ENCODE measurements at regions not wholly inside any gene's neighbourhood (a gene's known extent, or its start where the extent isn't known, plus 50 kb on each side); places are given as distances from the start of the nearest gene placed in this dataset.

DNA sequence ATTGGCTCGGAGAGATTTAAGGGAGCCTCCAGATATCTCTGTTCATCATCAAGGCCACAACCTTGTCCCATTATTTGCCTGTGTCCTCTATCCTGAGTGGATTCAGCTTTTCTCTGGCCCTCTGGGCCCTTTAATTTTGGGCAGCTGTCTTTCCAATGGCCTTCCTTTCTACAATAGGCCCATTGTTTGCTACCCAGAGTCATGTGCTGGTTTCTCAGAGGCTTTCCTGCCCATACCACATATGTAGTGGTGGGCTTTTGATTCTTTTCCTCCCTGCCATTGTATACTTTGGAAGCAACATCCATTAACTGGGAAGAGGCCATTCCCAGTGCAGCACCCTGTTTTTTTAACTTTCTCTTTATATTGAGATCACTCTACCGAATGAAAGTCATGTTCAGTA lies 233.9 kb upstream of the SGCD start:
- no peak for TF ChIP-seq CSDC2 (CRISPR knock-in tag; IDR thresholded peaks at IDR 0.05)
- no peak for TF ChIP-seq PPARA (CRISPR knock-in tag; IDR thresholded peaks at IDR 0.05; ENCODE audit: borderline replicate concordance)
- ATAC-seq: no peak

DNA sequence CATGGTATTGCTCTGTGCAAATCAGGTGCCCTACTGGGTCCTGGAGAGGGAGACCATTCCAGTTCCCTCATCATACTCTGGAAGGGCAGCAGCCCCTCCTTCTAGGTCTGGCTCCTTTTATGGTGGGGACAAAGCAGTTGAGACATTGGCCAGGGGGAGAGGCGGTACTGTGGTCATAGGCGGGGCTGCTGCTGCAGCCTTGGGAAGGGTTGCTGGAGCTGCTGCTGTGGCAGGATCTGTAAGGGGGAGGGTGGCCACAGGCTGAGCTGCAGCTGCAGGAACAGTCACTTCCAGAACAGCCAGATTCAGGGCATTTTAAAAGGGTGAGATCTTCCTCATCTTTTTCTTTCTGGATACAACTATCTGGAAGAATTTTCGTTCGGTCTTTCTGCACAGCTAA lies 233.0 kb upstream of the SGCD start:
- no peak for ATAC-seq
- TF ChIP-seq POU6F1 (CRISPR knock-in tag; IDR thresholded peaks at IDR 0.05; ENCODE audit: borderline replicate concordance, low read depth) (no peak), GLIS3 (CRISPR knock-in tag; IDR thresholded peaks at IDR 0.05) (no peak), BACH2 (CRISPR knock-in tag; IDR thresholded peaks at IDR 0.05; ENCODE audit: borderline replicate concordance) (no peak), ZNF70 (CRISPR knock-in tag; IDR thresholded peaks at IDR 0.05) (no peak), RARB (CRISPR knock-in tag; IDR thresholded peaks at IDR 0.05) (no peak), ISL1 (CRISPR knock-in tag; IDR thresholded peaks at IDR 0.05) (no peak), ZNF565 (CRISPR knock-in tag; conservative IDR thresholded peaks at IDR 0.05; ENCODE audit: low read depth) (no peak), SNAI2 (CRISPR knock-in tag; IDR thresholded peaks at IDR 0.05) (no peak), TOX (CRISPR knock-in tag; IDR thresholded peaks at IDR 0.05; ENCODE audit: borderline replicate concordance) (no peak), CSDC2 (CRISPR knock-in tag; IDR thresholded peaks at IDR 0.05) (no peak), TCF4 (CRISPR knock-in tag; IDR thresholded peaks at IDR 0.05; ENCODE audit: borderline replicate concordance) (no peak), ZC3H10 (CRISPR knock-in tag; IDR thresholded peaks at IDR 0.05) (no peak), ZFP3 (CRISPR knock-in tag; IDR thresholded peaks at IDR 0.05) (no peak), PPARA (CRISPR knock-in tag; IDR thresholded peaks at IDR 0.05; ENCODE audit: borderline replicate concordance) (no peak), ESRRG (CRISPR knock-in tag; IDR thresholded peaks at IDR 0.05) (no peak), OSR1 (CRISPR knock-in tag; IDR thresholded peaks at IDR 0.05) (no peak)
- TF ChIP-seq, protein P1, sequence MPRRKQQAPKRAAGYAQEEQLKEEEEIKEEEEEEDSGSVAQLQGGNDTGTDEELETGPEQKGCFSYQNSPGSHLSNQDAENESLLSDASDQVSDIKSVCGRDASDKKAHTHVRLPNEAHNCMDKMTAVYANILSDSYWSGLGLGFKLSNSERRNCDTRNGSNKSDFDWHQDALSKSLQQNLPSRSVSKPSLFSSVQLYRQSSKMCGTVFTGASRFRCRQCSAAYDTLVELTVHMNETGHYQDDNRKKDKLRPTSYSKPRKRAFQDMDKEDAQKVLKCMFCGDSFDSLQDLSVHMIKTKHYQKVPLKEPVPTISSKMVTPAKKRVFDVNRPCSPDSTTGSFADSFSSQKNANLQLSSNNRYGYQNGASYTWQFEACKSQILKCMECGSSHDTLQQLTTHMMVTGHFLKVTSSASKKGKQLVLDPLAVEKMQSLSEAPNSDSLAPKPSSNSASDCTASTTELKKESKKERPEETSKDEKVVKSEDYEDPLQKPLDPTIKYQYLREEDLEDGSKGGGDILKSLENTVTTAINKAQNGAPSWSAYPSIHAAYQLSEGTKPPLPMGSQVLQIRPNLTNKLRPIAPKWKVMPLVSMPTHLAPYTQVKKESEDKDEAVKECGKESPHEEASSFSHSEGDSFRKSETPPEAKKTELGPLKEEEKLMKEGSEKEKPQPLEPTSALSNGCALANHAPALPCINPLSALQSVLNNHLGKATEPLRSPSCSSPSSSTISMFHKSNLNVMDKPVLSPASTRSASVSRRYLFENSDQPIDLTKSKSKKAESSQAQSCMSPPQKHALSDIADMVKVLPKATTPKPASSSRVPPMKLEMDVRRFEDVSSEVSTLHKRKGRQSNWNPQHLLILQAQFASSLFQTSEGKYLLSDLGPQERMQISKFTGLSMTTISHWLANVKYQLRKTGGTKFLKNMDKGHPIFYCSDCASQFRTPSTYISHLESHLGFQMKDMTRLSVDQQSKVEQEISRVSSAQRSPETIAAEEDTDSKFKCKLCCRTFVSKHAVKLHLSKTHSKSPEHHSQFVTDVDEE (CRISPR knock-in tag; IDR thresholded peaks at IDR 0.05): no peak
- TF ChIP-seq, protein P2, sequence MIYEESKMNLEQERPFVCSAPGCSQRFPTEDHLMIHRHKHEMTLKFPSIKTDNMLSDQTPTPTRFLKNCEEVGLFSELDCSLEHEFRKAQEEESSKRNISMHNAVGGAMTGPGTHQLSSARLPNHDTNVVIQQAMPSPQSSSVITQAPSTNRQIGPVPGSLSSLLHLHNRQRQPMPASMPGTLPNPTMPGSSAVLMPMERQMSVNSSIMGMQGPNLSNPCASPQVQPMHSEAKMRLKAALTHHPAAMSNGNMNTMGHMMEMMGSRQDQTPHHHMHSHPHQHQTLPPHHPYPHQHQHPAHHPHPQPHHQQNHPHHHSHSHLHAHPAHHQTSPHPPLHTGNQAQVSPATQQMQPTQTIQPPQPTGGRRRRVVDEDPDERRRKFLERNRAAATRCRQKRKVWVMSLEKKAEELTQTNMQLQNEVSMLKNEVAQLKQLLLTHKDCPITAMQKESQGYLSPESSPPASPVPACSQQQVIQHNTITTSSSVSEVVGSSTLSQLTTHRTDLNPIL (CRISPR knock-in tag; IDR thresholded peaks at IDR 0.05; ENCODE audit: low read depth): no peak

GRCh38 chr5:156095709-156096241 lies 231.2 kb upstream of the SGCD start:
- TF ChIP-seq ZC3H10 (CRISPR knock-in tag; IDR thresholded peaks at IDR 0.05): no peak
- TF ChIP-seq ARNTL (CRISPR knock-in tag; IDR thresholded peaks at IDR 0.05; ENCODE audit: borderline replicate concordance, low read depth): no peak
- TF ChIP-seq OSR1 (CRISPR knock-in tag; IDR thresholded peaks at IDR 0.05): no peak
- TF ChIP-seq PATZ1 (CRISPR knock-in tag; IDR thresholded peaks at IDR 0.05; ENCODE audit: borderline replicate concordance): no peak
- TF ChIP-seq POU6F1 (CRISPR knock-in tag; IDR thresholded peaks at IDR 0.05; ENCODE audit: borderline replicate concordance, low read depth): no peak
- no peak for TF ChIP-seq CSDC2 (CRISPR knock-in tag; IDR thresholded peaks at IDR 0.05)
- no peak for TF ChIP-seq CSRNP3 (CRISPR knock-in tag; IDR thresholded peaks at IDR 0.05)
- TF ChIP-seq ESRRG (CRISPR knock-in tag; IDR thresholded peaks at IDR 0.05): no peak
- no peak for TF ChIP-seq RARB (CRISPR knock-in tag; IDR thresholded peaks at IDR 0.05)
- TF ChIP-seq PPARA (CRISPR knock-in tag; IDR thresholded peaks at IDR 0.05; ENCODE audit: borderline replicate concordance): no peak
- TF ChIP-seq, protein P2 (CRISPR knock-in tag; IDR thresholded peaks at IDR 0.05; ENCODE audit: low read depth): no peak
- no peak for TF ChIP-seq GLIS3 (CRISPR knock-in tag; IDR thresholded peaks at IDR 0.05)
- no peak for ATAC-seq

Data from SK-N-SH treated with all-trans-retinoic acid at 6 μM for 48 hours (cell line).